B cell (primary cell): ENCODE measurements at regions not wholly inside any gene's neighbourhood (a gene's known extent, or its start where the extent isn't known, plus 50 kb on each side); places are given as distances from the start of the nearest gene placed in this dataset.

ENCODE experiments used
- ATAC-seq: fragments of 200-7000 bp; cut with Tn5 transposase; one replicate; pipeline ENCODE4 v1.10.0; 2021; ENCODE audit warnings: low read depth, mild to moderate bottlenecking, moderate number of reproducible peaks, moderate library complexity
- CTCF ChIA-PET: fragments of 350-600 bp; sonication (Branson Sonifier 250); formaldehyde crosslinking; loops from one replicate; lab custom pipeline; 2021; ENCODE audit warnings: antibody characterized with exemption, inconsistent platforms; lab: Charles Lee
- POLR2A ChIA-PET: fragments of 350-600 bp; sonication (Branson Sonifier 250); formaldehyde crosslinking; loops from one replicate; lab custom pipeline; 2021; ENCODE audit warnings: antibody characterized with exemption; lab: Charles Lee
- DNase-seq: peaks from one replicate; pipeline ENCODE4 v3.0.0; 2013
- H2AFZ ChIP-seq: 2 replicates; pipeline ENCODE4 v1.6.1; 2012; ENCODE audit warnings: mild to moderate bottlenecking, low read depth, low read length; ENCODE audit not compliant: insufficient read depth, poor library complexity, severe bottlenecking
- H3K27ac ChIP-seq, 2 donors: 1 replicate in 1 of 2; 2 replicates in 1 of 2; pipeline ENCODE4 v1.5.1; 2012 to 2013; ENCODE audit warnings: low read length in 2 of 2, mild to moderate bottlenecking in 2 of 2, moderate library complexity in 1 of 2
- H3K27me3 ChIP-seq, 4 experiments: fragments of 200-600 bp in 1 of 4; sonication (generic) in 1 of 4; replicated peaks in 1 of 4; 1 replicate in 2 of 4; 2 replicates in 2 of 4; pipeline versions ENCODE4 v1.6.1 to v1.7.0; 2013 to 2016; ENCODE audit warnings: low read length in 3 of 4, mild to moderate bottlenecking in 2 of 4, mixed read lengths in 1 of 4, moderate library complexity in 1 of 4; ENCODE audit not compliant: insufficient read depth in 4 of 4, control insufficient read depth in 3 of 4; ENCODE audit errors: control extremely low read depth in 1 of 4
- H3K36me3 ChIP-seq, 2 experiments: replicated peaks in 1 of 2; 1 replicate in 1 of 2; 2 replicates in 1 of 2; pipeline versions ENCODE4 v1.6.1 to v1.7.1; 2013; ENCODE audit warnings: low read length in 1 of 2; ENCODE audit not compliant: insufficient read depth in 2 of 2, control insufficient read depth in 1 of 2; ENCODE audit errors: control extremely low read depth in 1 of 2, extremely low read depth in 1 of 2
- H3K4me1 ChIP-seq, 2 donors: fragments of 200-600 bp in 1 of 2; sonication (generic) in 1 of 2; 1 replicate in 1 of 2; 2 replicates in 1 of 2; pipeline versions ENCODE4 v1.5.1 to v1.6.1; 2013 to 2017; ENCODE audit warnings: low read length in 2 of 2; ENCODE audit not compliant: control insufficient read depth in 2 of 2, insufficient read depth in 2 of 2
- H3K4me2 ChIP-seq: replicated peaks from 2 replicates; pipeline ENCODE3; 2012; ENCODE audit warnings: mild to moderate bottlenecking, low read depth, low read length; ENCODE audit not compliant: poor library complexity, severe bottlenecking
- H3K4me3 ChIP-seq, 5 experiments: fragments of 200-600 bp in 1 of 5; sonication (generic) in 1 of 5; 1 replicate in 3 of 5; 2 replicates in 2 of 5; pipeline versions ENCODE4 v1.5.1 to v1.7.0; 2011 to 2016; ENCODE audit warnings: low read length in 4 of 5, mild to moderate bottlenecking in 4 of 5, low read depth in 2 of 5, control low read depth in 1 of 5, moderate library complexity in 1 of 5; ENCODE audit not compliant: insufficient read depth in 1 of 5; ENCODE audit errors: control extremely low read depth in 1 of 5, extremely low read depth in 1 of 5
- H3K79me2 ChIP-seq: fragments of 200-600 bp; sonication (generic); one replicate; pipeline ENCODE4 v1.6.0; 2016; ENCODE audit warnings: low read length; ENCODE audit not compliant: control insufficient read depth, insufficient read depth
- H3K9ac ChIP-seq: fragments of 200-600 bp; sonication (generic); 2 replicates; pipeline ENCODE4 v1.6.1; 2017; ENCODE audit warnings: mild to moderate bottlenecking, low read length, moderate library complexity
- H3K9me3 ChIP-seq, 3 donors: one replicate each; pipeline versions ENCODE4 v1.6.1 to v1.7.1; 2013; ENCODE audit warnings: low read length in 2 of 3; ENCODE audit not compliant: control insufficient read depth in 2 of 3, insufficient read depth in 1 of 3; ENCODE audit errors: control extremely low read depth in 1 of 3
- H4K20me1 ChIP-seq: 2 replicates; pipeline ENCODE4 v1.6.0; 2012; ENCODE audit warnings: mild to moderate bottlenecking, low read length; ENCODE audit not compliant: insufficient read depth, control insufficient read depth, poor library complexity, severe bottlenecking
- H3K27ac Mint-ChIP-seq: one replicate; pipeline ENCODE4 v1.8.0; 2021; ENCODE audit warnings: mixed read lengths
- H3K27me3 Mint-ChIP-seq: one replicate; pipeline ENCODE4 v1.8.0; 2021; ENCODE audit warnings: mixed read lengths
- H3K4me1 Mint-ChIP-seq: one replicate; pipeline ENCODE4 v1.8.0; 2021; ENCODE audit warnings: mixed read lengths
- H3K4me3 Mint-ChIP-seq: one replicate; pipeline ENCODE4 v1.8.0; 2021; ENCODE audit warnings: mixed read lengths
- H3K9me3 Mint-ChIP-seq: one replicate; pipeline ENCODE4 v1.8.0; 2022; ENCODE audit warnings: mixed read lengths; ENCODE audit not compliant: insufficient read depth
- EZH2 ChIP-seq: IDR thresholded peaks from 2 replicates; pipeline ENCODE4 v1.6.1; 2012; ENCODE audit warnings: borderline replicate concordance, low read depth, mild to moderate bottlenecking, moderate library complexity, low read length; ENCODE audit not compliant: insufficient read depth, poor library complexity, severe bottlenecking
- WGBS: methylation state at CpG from one replicate; pipeline ENCODE4 v1.1.5; 2013; ENCODE audit warnings: missing lambda C conversion rate; ENCODE audit not compliant: insufficient coverage; 5-methylcytosine and 5-hydroxymethylcytosine counted together
- intact Hi-C: fragments of 100-400 bp; cut with micrococcal nuclease; formaldehyde crosslinking; loops from one replicate; pipeline ENCODE4 v1.10.0; 2022
- TF ChIP-seq, protein P1 (sequence below): fragments of 200-600 bp; IDR thresholded peaks from one replicate; pipeline ENCODE4 v1.8.0; 2022; ENCODE audit warnings: antibody characterized with exemption, mild to moderate bottlenecking

- no peak for ATAC-seq
- no peak for TF ChIP-seq EZH2
- TF ChIP-seq, protein P1, sequence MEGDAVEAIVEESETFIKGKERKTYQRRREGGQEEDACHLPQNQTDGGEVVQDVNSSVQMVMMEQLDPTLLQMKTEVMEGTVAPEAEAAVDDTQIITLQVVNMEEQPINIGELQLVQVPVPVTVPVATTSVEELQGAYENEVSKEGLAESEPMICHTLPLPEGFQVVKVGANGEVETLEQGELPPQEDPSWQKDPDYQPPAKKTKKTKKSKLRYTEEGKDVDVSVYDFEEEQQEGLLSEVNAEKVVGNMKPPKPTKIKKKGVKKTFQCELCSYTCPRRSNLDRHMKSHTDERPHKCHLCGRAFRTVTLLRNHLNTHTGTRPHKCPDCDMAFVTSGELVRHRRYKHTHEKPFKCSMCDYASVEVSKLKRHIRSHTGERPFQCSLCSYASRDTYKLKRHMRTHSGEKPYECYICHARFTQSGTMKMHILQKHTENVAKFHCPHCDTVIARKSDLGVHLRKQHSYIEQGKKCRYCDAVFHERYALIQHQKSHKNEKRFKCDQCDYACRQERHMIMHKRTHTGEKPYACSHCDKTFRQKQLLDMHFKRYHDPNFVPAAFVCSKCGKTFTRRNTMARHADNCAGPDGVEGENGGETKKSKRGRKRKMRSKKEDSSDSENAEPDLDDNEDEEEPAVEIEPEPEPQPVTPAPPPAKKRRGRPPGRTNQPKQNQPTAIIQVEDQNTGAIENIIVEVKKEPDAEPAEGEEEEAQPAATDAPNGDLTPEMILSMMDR = no peak
- Mint-ChIP-seq H3K4me3 (no peak overlapping the region), H3K27me3 (peaks cover 44% of the 10 kb centered on the region), H3K4me1 (no peaks in the 10 kb centered on the region), H3K9me3 (no peaks in the 10 kb centered on the region), H3K27ac (no peak overlapping the region)
- Histone ChIP-seq H2AFZ (no peak overlapping the region), H3K27me3 (peaks cover 0 to 16% (median 14%) of the 10 kb centered on the region in 4 experiments), H3K4me3 (no peak overlapping the region), H3K4me1 (no peaks in the 10 kb centered on the region), H3K4me2 (no peak overlapping the region), H3K36me3 (no peaks in the 10 kb centered on the region), H3K9me3 (no peaks in the 10 kb centered on the region), H3K9ac (no peak overlapping the region), H3K27ac (no peak overlapping the region), H3K79me2 (no peaks in the 10 kb centered on the region), H4K20me1 (no peaks in the 10 kb centered on the region)
- WGBS = 0% methylated on average over 1 of the region's 6 CpGs
- CTCF ChIA-PET = interaction anchor here (0.5 to 2.9 kb wide), 4 partner anchors 80 to 342 kb away, joined by 4 to 15 read pairs (median 6); no protein-coding TSS in a partner anchor
- DNase-seq = no peak
- POLR2A ChIA-PET = no interaction called here
- intact Hi-C loops = no loop called here
Observed at GRCh38 chr18:26649193-26649543, 100.8 kb upstream of the KCTD1 start.

GRCh38 chr18:26648509-26649192 is 100.3 kb upstream of the KCTD1 start:
- no peak overlapping the region for H3K27ac ChIP-seq
- no peak overlapping the region for H3K27ac Mint-ChIP-seq
- WGBS = 74% methylated on average over 2 of the region's 6 CpGs
- no peaks in the 10 kb centered on the region for H3K4me1 ChIP-seq
- no peak overlapping the region for H3K4me3 ChIP-seq
- TF ChIP-seq, protein P1 = no peak
- no peak for TF ChIP-seq EZH2
- DNase-seq (no peak), ATAC-seq (no peak)
- H3K36me3 ChIP-seq = no peaks in the 10 kb centered on the region
- CTCF ChIA-PET = interaction anchor here (0.5 to 2.9 kb wide), 4 partner anchors 80 to 342 kb away, joined by 4 to 15 read pairs (median 6); no protein-coding TSS in a partner anchor
- intact Hi-C loops = no loop called here
- H3K27me3 ChIP-seq = peaks cover 0 to 16% (median 12%) of the 10 kb centered on the region in 4 experiments
- peaks cover 42% of the 10 kb centered on the region for H3K27me3 Mint-ChIP-seq
- H4K20me1 ChIP-seq = no peaks in the 10 kb centered on the region
- no peaks in the 10 kb centered on the region for H3K9me3 Mint-ChIP-seq
- POLR2A ChIA-PET = no interaction called here
- no peak overlapping the region for H3K9ac ChIP-seq
- no peak overlapping the region for H3K4me3 Mint-ChIP-seq
- H3K79me2 ChIP-seq = no peaks in the 10 kb centered on the region
- no peaks in the 10 kb centered on the region for H3K9me3 ChIP-seq
- no peak overlapping the region for H2AFZ ChIP-seq
- H3K4me2 ChIP-seq = no peak overlapping the region
- no peaks in the 10 kb centered on the region for H3K4me1 Mint-ChIP-seq
